Lower leg skin (tissue), 4 donors: ENCODE measurements at regions not wholly inside any gene's neighbourhood (a gene's known extent, or its start where the extent isn't known, plus 50 kb on each side); places are given as distances from the start of the nearest gene placed in this dataset.

Experiments used
- DNase-seq, 2 donors: peaks; one replicate each; pipeline ENCODE4 v3.0.0-alpha.2; 2019; ENCODE audit warnings: low spot score in 2 of 2
- H3K4me3 ChIP-seq: fragments of 200-600 bp; sonication (generic); 2 replicates; pipeline ENCODE4 v1.5.1; 2017; ENCODE audit warnings: mild to moderate bottlenecking, low read depth; ENCODE audit not compliant: poor library complexity, severe bottlenecking
- POLR2A ChIP-seq, 2 donors: fragments of 450-650 bp; IDR thresholded peaks; one replicate each; pipeline ENCODE4 v1.6.1; 2016 to 2017; ENCODE audit warnings: antibody characterized with exemption in 2 of 2, mild to moderate bottlenecking in 1 of 2, moderate library complexity in 1 of 2
- WGBS, 2 donors: methylation state at CpG; one replicate each; pipeline ENCODE4 v1.1.5; 2018; 5-methylcytosine and 5-hydroxymethylcytosine counted together
- intact Hi-C: fragments of 100-400 bp; cut with DNase I; formaldehyde crosslinking; loops from one replicate; pipeline ENCODE4 v1.15.0; 2023; ENCODE audit warnings: low total_unique reads
- TF ChIP-seq, protein P1 (sequence below), 3 donors: fragments of 450-650 bp; IDR thresholded peaks; one replicate each; pipeline ENCODE4 v1.5.1; 2016; ENCODE audit warnings: antibody characterized with exemption in 3 of 3, mild to moderate bottlenecking in 3 of 3, moderate library complexity in 2 of 3

DNA sequence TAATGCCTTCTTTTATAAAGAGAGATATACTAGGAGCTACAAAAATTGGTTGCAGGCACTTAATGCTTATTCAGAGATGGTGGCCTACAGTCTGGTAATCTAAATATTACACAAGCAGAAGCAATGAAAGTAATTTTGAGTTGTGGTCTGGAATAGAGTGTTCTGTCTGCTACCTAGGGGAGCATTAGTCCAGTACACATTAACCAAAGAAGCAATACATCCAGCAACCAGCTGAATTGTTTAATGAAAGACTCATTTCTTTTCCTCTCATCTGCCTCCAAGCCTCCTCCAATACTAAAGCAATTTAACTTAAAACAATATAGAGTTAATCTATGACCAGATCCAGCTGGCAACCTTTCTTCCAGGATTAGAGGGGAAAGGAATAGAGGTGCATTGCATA lies 877.1 kb upstream of the CNTN5 start:
- no peak overlapping the region for H3K4me3 ChIP-seq
- intact Hi-C loops = no loop called here
- no peak for DNase-seq
- TF ChIP-seq POLR2A (IDR thresholded peaks at IDR 0.05) = no peak
- TF ChIP-seq, protein P1, sequence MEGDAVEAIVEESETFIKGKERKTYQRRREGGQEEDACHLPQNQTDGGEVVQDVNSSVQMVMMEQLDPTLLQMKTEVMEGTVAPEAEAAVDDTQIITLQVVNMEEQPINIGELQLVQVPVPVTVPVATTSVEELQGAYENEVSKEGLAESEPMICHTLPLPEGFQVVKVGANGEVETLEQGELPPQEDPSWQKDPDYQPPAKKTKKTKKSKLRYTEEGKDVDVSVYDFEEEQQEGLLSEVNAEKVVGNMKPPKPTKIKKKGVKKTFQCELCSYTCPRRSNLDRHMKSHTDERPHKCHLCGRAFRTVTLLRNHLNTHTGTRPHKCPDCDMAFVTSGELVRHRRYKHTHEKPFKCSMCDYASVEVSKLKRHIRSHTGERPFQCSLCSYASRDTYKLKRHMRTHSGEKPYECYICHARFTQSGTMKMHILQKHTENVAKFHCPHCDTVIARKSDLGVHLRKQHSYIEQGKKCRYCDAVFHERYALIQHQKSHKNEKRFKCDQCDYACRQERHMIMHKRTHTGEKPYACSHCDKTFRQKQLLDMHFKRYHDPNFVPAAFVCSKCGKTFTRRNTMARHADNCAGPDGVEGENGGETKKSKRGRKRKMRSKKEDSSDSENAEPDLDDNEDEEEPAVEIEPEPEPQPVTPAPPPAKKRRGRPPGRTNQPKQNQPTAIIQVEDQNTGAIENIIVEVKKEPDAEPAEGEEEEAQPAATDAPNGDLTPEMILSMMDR (IDR thresholded peaks at IDR 0.05) = no peak

DNA sequence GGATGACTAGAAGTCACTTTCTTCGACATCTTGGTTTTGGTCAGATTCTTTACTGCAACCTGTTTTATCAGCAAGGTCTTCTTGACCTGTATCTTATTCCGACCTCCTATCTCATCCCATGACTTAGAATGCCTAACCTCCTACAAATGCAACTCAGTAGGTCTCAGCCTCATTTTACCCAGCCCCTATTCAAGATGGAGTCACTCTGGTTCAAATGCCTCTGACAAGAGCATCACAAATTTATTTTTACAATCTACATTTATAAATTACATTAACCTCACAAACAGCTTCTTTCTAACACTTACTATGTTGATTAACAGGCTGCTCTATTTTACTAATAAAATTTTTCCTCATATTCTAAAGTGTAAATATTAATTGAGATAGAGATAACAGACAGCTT lies 867.0 kb upstream of the CNTN5 start:
- DNase-seq = no peak
- H3K4me3 ChIP-seq = no peak overlapping the region
- TF ChIP-seq, protein P1 (IDR thresholded peaks at IDR 0.05) = no peak
- no peak for TF ChIP-seq POLR2A (IDR thresholded peaks at IDR 0.05)
- intact Hi-C loops = no loop called here
- 80 to 81% methylated on average over 2 of the region's 2 CpGs for WGBS, 2 donors

DNA sequence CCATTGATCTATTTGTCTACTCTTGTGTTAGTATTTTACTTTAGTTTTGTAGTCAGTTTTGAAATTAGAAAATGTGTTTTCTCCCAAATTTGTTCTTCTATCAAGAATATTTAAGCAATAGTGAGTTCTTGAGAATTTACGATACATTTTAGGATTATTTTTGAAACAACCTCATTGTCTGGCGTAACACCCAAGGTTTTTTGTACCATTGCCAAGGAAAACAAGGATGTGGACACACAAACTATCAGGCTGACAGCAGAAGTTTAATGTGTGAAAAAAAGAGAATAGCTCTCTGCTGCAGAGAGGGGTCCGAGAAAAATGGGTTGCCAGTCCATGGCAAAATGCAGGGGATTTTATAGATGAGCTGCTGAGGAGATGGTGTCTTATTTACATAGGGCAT lies 865.1 kb upstream of the CNTN5 start:
- intact Hi-C loops = no loop called here
- 52 to 53% methylated on average over 3 of the region's 3 CpGs for WGBS, 2 donors
- no peak for DNase-seq
- no peak overlapping the region for H3K4me3 ChIP-seq
- TF ChIP-seq, protein P1 (IDR thresholded peaks at IDR 0.05) = no peak
- TF ChIP-seq POLR2A (IDR thresholded peaks at IDR 0.05) = no peak

DNA sequence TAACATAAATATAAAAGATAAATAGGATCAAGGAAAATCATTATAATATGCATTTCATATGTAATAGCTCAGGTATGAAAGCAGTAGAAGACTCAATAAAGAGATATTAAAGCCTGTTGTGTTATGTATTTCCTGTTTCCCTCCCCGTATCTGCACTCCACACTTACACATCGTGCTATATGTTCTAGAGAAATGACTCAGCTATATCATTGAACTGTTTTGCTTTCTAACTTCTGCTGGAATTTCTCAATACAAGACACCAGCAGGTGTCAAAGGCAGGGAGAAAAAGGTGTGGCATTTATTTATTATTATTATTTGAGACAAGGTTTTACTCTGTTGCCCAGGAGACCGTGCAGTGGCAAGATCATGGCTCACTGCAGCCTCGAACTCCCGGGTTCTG lies 842.8 kb upstream of the CNTN5 start:
- WGBS, 2 donors = 71 to 74% methylated on average over 5 of the region's 5 CpGs
- intact Hi-C loops = no loop called here
- no peak for DNase-seq
- TF ChIP-seq, protein P1 (IDR thresholded peaks at IDR 0.05) = no peak
- no peak for TF ChIP-seq POLR2A (IDR thresholded peaks at IDR 0.05)
- H3K4me3 ChIP-seq = no peak overlapping the region

DNA sequence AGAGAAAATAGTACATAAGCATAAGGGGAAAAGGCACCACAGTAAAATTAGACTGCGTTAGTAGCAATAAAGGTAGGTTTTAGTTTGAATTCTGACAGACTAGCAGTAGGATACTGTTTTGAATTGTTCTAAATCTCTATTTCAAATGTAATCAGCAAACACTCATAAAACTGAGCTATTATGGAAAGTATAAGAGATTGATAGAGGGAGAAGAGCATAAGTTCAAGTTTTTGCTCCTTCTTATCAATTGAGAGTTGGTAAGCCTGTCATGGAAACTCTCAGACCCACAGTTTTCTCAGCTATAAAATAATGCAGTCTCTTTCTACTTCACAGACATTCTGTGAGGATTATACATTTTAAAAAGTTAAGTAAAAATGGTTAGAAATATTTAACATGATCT lies 840.2 kb upstream of the CNTN5 start:
- no peak for TF ChIP-seq POLR2A (IDR thresholded peaks at IDR 0.05)
- intact Hi-C loops = no loop called here
- DNase-seq = no peak
- WGBS, 2 donors = 74 to 81% methylated on average over 1 of the region's 1 CpG
- H3K4me3 ChIP-seq = no peak overlapping the region

DNA sequence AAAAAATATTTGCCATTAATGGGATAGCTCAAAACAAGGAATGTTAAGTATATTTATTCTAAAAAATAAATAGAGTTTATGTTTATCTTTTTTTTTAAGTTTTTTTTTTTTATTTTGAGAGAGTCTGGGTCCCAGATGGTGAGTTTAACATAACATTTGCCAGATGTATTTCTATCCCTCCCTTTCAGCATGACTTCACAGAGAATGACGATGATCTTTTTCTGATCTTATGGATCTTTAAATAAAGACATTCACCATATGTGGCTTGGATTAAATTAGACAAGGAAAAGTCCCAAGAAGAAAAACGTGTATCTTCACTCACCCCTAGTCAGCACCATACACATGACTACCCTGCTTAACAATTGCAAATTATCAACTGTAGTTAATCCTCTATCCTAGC lies 839.8 kb upstream of the CNTN5 start:
- WGBS, 2 donors = 24 to 43% methylated on average over 2 of the region's 2 CpGs
- intact Hi-C loops = no loop called here
- no peak for TF ChIP-seq POLR2A (IDR thresholded peaks at IDR 0.05)
- TF ChIP-seq, protein P1 (IDR thresholded peaks at IDR 0.05) = no peak
- no peak for DNase-seq
- no peak overlapping the region for H3K4me3 ChIP-seq
